GM12872 (cell line): ENCODE measurements at regions not wholly inside any gene's neighbourhood (a gene's known extent, or its start where the extent isn't known, plus 50 kb on each side); places are given as distances from the start of the nearest gene placed in this dataset.
A peak's percentile ranks its signal among the peaks of the same experiment; 100 is the strongest.

ENCODE experiments used
- TF ChIP-seq, protein P1 (sequence below): IDR thresholded peaks from 3 replicates; pipeline ENCODE4 v1.5.1; 2011; ENCODE audit warnings: low read depth, mild to moderate bottlenecking, low read length, moderate library complexity; ENCODE audit not compliant: insufficient read depth

DNA sequence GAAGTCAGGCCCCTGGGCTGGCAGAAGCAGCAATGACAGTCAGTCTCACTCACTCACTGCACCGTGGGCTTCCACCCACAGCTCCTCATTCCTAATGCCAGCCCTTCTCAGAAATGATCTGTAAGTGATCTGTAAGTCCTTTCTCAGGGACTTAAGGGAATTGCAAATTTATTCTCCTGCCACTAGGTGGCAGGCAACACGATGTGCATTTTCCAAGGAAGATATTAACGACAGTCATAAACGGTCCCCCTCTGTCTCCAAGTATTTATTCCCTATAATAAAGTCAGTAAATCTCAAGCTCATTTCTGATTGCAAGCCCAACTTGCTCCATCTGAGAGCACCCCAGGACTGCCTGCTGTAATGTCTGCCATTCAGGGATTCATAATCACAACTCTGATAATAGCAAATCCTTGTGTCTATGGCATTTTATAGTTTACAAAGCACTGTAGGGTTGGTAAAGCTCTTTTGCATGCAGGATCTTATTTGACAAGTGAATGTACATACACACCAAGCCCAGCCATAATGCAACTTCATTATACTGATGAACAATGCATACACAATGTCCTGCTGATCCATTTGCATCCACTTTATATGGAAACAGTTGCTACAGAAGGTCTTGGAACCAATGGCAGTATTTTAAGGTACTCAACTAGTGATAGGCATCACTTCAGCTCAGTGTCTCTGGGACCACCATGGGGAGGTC is 380.5 kb upstream of the CAMK1G start:
- TF ChIP-seq, protein P1, sequence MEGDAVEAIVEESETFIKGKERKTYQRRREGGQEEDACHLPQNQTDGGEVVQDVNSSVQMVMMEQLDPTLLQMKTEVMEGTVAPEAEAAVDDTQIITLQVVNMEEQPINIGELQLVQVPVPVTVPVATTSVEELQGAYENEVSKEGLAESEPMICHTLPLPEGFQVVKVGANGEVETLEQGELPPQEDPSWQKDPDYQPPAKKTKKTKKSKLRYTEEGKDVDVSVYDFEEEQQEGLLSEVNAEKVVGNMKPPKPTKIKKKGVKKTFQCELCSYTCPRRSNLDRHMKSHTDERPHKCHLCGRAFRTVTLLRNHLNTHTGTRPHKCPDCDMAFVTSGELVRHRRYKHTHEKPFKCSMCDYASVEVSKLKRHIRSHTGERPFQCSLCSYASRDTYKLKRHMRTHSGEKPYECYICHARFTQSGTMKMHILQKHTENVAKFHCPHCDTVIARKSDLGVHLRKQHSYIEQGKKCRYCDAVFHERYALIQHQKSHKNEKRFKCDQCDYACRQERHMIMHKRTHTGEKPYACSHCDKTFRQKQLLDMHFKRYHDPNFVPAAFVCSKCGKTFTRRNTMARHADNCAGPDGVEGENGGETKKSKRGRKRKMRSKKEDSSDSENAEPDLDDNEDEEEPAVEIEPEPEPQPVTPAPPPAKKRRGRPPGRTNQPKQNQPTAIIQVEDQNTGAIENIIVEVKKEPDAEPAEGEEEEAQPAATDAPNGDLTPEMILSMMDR: peak; percentile 76

DNA sequence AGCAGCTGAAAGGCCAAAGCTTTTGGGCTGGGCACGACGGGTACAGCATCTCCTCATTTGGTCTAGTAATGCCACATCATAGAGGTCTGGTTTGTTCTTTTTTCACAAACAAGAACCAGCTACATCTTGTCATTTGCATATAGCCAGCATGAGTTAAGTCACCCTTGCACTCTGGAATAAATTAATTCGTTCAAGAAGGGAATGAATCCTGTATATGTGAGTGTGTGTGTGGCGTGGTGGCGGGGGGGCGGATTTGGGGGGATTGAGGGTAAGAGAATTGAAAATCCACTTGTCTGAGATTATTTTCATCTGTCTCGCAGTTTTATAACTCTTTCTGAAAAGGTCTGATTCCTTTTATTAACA is 380.0 kb upstream of the CAMK1G start:
- TF ChIP-seq, protein P1: no peak

DNA sequence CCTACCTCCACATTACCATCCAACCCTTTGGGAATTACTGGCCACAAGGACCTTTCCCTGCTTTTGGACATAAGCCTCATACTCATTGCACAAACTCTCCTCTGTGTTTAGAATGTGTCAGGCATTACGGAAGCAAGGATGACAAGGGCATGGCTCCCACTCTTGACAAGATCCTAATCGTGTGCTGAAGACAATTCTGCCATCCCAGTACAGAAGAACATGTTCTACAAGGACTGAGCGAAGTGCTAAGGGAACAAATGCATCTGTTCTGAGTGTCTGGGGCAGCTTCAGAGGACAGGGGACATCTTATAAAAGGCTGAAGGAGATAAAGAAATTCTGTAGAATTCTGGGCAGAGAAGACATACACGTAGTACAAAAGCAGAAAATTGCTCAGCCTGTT is 378.5 kb upstream of the CAMK1G start:
- TF ChIP-seq, protein P1: no peak

DNA sequence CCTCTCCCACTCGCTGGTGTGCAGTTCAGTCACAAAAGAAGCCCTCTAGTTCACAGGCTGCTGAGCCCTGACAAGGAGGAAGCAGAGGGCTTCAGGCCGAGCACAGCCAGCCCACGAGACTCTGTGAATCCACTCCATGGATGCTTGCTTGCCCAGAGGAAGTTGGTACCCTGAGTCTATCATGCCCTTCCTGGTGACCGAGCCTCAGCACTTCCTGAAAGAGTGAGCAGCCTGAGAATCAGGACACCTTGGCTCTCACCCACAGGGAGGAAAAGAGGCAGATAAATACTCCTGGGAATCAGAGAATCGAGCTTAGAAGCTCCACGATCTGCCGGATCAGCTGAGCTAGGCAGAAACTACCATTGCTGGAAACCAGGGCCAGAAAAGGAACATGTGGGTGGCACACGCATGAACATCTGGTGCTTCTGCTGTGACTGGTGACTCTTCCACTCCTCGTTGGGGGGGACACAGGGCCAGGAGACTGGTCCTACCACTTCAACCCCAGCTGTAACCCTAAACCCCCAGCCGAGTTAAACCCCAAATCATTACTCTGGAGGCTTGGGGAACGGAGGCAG is 376.3 kb upstream of the CAMK1G start:
- TF ChIP-seq, protein P1: no peak

DNA sequence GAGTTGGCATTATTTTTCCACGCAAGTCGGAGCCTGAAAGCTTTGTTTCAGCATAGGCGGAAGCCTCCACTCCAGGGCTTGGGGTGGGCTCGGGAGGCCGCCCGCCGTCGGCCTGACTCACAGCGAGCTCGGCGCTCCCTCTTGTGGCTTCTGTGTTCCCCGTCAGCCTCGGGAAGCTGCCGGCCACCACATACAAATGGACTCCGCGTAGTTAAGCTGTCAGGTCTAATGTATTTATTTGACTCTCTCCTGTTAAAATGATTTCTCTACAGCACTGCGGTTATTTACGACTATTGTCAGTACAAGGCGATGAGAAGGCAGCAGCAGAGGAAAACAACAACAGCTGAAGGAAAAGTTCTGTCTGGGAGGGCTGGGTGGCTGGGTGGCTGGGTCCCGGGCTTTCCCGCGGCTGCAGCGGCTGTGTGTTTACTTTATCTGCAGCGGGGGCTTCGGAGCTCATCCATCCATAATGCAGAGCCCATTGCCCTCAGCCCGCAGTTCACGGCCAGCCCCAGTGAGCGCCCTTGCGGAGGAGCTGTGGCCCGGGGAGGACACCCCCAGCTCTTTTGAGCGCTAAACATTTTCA is 375.7 kb upstream of the CAMK1G start:
- TF ChIP-seq, protein P1: peak; percentile 73

DNA sequence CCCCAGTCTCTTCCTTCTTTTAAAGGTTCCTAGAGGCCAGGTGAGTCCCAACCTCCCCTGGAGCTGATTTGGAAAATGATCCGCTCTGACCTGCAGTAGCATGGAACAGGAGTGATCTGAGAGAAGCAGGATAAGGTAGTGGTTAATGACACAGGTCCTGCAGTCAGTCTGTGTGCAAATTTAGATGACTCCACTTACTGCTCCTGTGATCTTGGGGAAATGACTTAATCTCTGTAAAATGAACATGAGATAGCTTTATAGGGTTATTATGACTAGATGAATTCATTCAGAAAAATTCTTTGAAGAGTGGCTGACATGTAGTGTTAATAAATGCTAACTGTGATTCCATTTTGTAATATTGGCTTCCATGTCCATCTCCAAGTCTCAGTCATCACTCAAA is 374.9 kb upstream of the CAMK1G start:
- TF ChIP-seq, protein P1: no peak

DNA sequence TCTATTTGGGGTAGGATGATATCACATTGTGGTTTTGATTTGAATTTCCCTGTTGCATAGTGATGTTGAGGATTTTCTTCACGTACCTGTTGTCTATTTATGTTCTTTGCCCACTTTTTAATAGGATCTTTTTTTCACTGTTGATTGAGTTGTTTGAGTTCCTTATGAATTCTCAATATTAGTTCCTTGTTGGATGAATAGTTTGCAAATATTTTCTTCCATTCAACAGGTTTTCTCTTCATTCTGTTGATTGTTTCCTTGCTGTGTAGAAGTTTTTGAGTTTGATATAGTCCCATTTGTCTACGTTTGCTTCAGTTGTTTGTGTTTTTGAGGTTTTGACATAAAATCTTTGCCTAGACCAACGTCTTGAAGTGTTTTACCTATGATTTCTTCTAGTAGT is 369.5 kb upstream of the CAMK1G start:
- TF ChIP-seq, protein P1: no peak
